Fibroblast of pulmonary artery (primary cell): ENCODE measurements at regions not wholly inside any gene's neighbourhood (a gene's known extent, or its start where the extent isn't known, plus 50 kb on each side); places are given as distances from the start of the nearest gene placed in this dataset.

Source experiments
- DNase-seq: peaks from one replicate; pipeline ENCODE4 v3.0.0-alpha.2; 2010; ENCODE audit warnings: low read depth
- H3K4me3 ChIP-seq: replicated peaks from 2 replicates; pipeline ENCODE4 v1.5.1; 2011; ENCODE audit warnings: low read depth, mild to moderate bottlenecking, control low read depth, low read length, moderate library complexity
- CTCF ChIP-seq: IDR thresholded peaks from 2 replicates; pipeline ENCODE4 v1.5.1; 2011; ENCODE audit warnings: mild to moderate bottlenecking, control low read depth, low read length, inconsistent platforms; ENCODE audit errors: missing control alignments

DNA sequence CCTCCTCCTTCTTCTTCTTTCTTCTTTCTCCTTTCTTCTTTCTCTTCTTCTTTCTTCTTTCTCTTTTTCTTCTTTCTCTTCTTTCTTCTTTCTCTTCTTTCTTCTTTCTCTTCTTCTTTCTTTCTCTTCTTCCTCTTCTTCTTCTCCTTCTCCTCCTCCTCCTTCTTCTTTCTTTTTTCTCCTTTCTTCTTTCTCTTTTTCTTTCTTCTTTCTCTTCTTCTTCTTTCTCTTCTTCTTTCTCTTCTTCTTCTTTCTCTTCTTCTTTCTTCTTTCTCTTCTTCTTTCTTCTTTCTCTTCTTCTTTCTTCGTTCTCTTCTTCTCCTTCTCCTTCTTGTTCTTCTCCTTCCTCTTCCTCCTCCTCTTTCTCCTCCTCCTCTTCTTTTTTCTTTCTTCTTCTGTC is 1230.7 kb upstream of the USP15 start:
- no peak overlapping the region for H3K4me3 ChIP-seq
- no peak for TF ChIP-seq CTCF
- no peak for DNase-seq

DNA sequence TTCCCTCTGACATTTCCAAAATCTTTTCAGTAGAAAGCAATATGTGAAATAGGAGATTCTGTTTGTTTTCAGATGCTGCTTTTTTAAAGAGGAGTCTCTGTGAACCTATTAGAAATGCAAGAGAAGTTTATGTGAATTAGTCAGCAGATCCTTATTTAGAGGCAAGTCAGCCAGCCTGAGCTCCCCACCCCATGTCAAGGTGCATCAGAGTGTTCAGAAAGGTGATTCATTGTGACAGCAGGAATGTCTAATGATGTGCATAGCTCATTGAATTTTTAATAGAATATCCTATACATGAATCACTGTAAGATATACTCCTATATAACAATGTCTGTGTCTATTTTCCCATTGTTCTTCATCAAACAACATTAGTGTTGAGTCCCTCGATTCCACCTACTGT is 1222.4 kb upstream of the USP15 start:
- no peak for DNase-seq
- no peak for TF ChIP-seq CTCF
- H3K4me3 ChIP-seq: no peak overlapping the region

DNA sequence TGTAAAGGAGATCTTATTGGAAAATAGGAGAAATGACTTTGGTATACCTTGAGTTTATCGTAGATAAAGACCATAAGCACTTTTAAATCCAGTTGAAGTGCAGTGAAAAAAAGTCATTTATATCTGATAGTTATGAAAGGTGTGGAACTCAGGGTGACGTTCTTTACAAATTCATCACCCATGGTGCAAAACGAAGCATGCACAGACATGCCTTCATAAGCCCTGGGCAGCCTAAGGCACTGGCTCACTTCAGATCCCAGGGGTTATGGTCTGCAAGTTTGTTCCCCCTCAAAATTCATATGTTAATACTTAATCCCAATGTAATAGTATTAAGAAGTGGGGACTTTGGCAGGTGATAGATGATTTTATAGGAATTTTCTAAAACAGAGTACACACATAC is 1216.4 kb upstream of the USP15 start:
- no peak for TF ChIP-seq CTCF
- H3K4me3 ChIP-seq: no peak overlapping the region
- DNase-seq: no peak

DNA sequence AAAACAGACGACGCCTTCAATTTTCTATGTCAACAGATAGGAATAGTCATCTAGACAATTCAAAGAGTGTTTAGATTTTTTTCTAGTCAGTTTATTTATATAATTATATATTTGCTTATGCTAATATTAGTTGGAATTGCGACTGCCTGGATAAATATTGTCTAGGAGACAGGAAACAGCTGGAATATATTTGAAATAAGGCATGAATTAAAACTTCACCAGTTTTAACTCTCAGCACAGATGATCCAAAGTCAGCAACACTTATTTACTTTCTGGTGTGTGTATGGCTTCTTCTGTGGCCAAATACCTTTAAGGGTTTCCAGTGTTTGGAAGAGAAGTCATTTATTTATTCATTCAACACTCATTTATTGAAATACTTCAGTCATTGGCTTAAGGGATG is 1215.4 kb upstream of the USP15 start:
- TF ChIP-seq CTCF: no peak
- no peak for DNase-seq
- H3K4me3 ChIP-seq: no peak overlapping the region

- H3K4me3 ChIP-seq: no peak overlapping the region
- DNase-seq: no peak
- no peak for TF ChIP-seq CTCF
Measured at GRCh38 chr12:61070640-61071414, 1189.4 kb upstream of the USP15 start.

- no peak for DNase-seq
- TF ChIP-seq CTCF: no peak
- H3K4me3 ChIP-seq: no peak overlapping the region
Measured at GRCh38 chr12:61072717-61073116, 1187.5 kb upstream of the USP15 start.

DNA sequence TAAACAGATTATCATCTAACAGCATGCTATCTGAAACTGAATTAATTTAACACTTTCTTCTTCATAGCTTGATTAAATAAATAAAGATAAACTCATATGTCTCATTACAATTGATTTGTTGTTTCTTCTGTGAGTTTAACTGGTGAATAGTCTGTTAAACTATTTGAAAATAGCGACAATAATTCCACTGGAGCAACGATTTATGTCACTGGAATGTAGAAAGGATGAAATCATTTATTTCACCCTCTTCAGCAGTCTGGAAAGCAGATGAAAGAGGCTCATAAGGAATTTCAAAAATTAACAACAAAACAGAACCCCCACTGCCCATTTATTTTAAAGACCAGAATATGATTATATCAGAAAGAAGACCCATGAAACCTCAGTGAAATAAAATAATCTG is 1165.1 kb upstream of the USP15 start:
- no peak for DNase-seq
- H3K4me3 ChIP-seq: no peak overlapping the region
- TF ChIP-seq CTCF: no peak
